HG02973 (cell line): ENCODE measurements at regions not wholly inside any gene's neighbourhood (a gene's known extent, or its start where the extent isn't known, plus 50 kb on each side); places are given as distances from the start of the nearest gene placed in this dataset.
"Not testable (repeated sequence)": the region's sequence is repeated elsewhere in the genome, so short reads cannot be mapped to it uniquely, and the experiment has no call there.

ENCODE experiments used
- ATAC-seq: cut with Tn5 transposase; IDR thresholded peaks from one replicate; pipeline ENCODE4 v1.9.1; 2021; ENCODE audit warnings: moderate library complexity; ENCODE audit not compliant: unreplicated experiment

GRCh38 chr6:156689656-156690055 is 87.5 kb upstream of the ARID1B start:
- no peak for ATAC-seq

- no peak for ATAC-seq
These were observed 88.6 kb upstream of the ARID1B start for GRCh38 chr6:156688620-156688971.

- no peak for ATAC-seq
These were observed 89.2 kb upstream of the ARID1B start for GRCh38 chr6:156687789-156688619.

DNA sequence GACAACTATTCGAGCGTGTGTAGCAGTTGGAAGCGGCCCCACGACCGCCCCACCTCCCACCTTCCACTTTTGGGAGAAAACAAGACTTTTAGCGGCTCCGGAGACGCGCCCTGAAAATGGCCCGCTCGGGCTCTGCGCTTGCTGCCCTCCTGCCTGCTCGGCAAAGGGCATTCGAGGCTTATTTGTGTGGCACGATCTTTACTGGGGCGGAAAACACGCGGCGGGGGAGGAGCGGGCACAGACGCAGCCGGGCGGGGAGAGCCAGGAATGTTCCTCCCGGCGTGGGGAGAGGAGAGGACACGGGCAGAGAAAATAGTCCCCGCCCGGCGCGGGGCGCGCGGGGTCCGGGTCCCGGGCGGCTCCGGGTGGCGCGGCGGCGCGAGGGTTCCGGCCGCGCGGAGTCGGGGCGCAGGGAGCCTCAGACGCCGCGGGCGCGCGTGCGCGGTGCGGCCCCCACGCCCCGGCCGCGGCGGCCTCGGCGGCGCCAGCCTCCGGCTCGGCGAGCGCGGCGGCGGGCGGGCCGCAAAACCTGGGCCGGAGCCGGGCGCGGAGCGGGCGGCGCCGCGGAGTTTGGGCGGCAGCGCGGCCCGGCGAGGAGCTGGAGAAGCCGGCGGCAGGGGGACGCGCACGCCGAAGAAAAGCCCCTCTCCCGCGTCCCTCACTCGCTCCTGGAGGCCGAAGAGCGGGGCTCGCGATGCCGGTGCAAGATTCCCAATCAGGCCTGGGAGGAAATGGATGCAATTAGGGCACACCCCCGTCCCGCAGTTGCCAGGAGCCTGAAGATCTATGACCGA is 90.0 kb upstream of the ARID1B start:
- peak; percentile 49 for ATAC-seq

DNA sequence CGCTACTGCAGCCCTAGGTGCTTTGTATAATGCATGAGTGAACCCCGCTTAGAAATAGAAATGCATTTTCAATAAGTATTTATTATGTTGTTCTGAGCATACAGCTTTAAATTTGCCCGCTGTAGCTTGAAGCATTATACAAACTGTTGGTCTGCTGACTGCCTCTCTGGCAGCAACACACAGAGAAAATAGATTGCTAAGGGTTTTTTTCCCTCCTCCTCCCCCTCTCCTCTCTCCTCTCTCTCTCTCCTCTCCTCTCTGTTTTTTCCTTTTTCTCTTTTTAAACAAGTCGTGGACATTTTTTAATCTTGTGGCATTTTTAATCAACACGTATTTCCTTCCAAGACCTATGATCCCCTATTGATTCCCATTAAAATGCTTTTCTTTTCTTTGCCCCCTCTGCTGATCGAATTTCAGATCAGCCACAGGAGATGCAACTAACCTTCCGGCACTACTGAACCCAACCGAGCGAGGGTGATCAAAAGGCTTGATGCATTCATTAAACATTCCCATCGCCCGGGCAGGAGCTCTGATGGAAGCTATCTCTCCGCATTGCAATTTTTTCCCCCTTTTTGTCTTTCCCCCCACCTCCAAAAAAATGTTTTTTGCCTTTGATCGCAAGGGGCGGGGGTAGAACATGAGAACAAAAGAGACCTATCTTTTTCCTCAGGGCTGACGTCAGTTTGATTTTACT is 90.7 kb upstream of the ARID1B start:
- ATAC-seq: no peak

DNA sequence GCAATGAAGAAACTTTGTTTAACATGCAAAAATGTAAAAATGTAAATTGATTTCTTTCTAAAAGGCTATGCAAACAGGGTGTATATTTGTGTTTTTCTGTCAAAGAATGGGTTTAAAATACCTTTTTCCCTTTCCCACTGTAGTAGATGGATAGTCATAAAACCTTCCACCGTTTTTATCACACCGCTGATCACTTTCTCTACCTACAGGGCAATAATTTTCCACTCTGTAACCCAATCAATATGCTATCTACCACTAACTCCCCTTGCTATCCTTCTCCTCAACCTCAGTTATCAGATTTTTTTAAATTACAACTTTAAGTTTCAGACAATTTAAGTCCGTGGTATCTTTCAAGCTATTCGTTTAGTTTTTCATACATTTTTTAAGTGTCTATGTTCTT is 91.4 kb upstream of the ARID1B start:
- no peak for ATAC-seq

- ATAC-seq: no peak
These were observed 93.4 kb upstream of the ARID1B start for GRCh38 chr6:156683821-156684220.

- no peak for ATAC-seq
These were observed 100.5 kb upstream of the ARID1B start for GRCh38 chr6:156676721-156677120.

GRCh38 chr6:156674197-156674596 is 103.0 kb upstream of the ARID1B start:
- ATAC-seq: no peak

GRCh38 chr6:156670097-156670496 is 107.1 kb upstream of the ARID1B start:
- not testable (repeated sequence) for ATAC-seq

GRCh38 chr6:156662025-156662445 is 115.1 kb upstream of the ARID1B start:
- no peak for ATAC-seq

DNA sequence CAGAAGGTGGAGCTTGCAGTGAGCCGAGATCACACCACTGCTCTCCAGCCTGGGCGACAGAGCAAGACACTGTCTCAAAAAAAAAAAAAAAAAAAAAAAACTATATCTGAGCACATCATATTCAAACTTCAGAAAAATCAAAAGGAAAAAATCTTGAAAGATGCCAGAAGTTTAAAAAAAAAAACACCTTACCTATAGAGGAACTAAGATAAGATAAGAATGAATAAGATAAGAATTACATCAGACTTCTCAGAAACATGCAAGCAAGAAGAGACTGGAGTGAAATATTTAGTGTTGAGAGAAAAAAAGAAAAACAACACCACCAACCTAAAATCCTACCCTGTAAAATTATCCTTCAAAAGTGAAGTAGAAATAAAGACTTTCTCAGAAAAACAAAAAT is 116.8 kb upstream of the ARID1B start:
- ATAC-seq: no peak

DNA sequence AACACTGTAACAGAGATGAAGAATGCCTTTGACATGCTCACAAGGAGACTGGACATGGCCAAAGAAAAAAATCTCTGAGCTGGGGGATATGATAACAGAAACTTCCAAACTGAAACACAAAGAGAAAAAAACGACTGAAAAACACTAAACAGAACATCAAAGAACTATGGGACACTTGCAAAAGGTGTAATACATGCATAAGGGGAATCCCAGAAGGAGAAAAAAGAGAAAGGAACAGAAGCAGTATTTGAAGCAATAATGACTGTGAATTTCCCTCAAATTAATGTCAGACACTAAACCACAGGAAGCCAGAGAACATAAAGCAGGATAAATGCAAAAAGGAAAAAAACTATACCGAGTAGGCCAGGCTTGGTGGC is 117.4 kb upstream of the ARID1B start:
- no peak for ATAC-seq

GRCh38 chr6:156658966-156659821 is 118.0 kb upstream of the ARID1B start:
- ATAC-seq: no peak

GRCh38 chr6:156658186-156658965 is 118.8 kb upstream of the ARID1B start:
- ATAC-seq: no peak

DNA sequence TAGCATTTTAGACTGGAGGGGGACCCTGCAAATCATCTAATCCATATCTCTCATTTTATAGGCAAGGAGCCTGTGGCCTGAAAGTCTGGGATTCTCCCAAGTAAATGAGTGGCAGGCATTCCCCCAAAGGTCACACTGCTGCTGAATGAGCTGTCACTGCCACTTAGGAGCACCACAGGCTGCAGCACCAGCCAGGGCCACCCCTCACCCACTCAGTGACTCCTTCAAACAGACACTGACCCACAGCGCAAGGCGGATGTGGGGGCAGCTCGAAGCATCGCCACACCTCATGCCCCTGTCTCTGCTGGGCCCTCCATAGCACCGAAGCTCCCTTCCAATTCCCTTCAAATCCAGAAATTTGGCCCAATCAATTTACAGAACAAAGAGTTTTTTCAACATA is 119.9 kb upstream of the ARID1B start:
- no peak for ATAC-seq

DNA sequence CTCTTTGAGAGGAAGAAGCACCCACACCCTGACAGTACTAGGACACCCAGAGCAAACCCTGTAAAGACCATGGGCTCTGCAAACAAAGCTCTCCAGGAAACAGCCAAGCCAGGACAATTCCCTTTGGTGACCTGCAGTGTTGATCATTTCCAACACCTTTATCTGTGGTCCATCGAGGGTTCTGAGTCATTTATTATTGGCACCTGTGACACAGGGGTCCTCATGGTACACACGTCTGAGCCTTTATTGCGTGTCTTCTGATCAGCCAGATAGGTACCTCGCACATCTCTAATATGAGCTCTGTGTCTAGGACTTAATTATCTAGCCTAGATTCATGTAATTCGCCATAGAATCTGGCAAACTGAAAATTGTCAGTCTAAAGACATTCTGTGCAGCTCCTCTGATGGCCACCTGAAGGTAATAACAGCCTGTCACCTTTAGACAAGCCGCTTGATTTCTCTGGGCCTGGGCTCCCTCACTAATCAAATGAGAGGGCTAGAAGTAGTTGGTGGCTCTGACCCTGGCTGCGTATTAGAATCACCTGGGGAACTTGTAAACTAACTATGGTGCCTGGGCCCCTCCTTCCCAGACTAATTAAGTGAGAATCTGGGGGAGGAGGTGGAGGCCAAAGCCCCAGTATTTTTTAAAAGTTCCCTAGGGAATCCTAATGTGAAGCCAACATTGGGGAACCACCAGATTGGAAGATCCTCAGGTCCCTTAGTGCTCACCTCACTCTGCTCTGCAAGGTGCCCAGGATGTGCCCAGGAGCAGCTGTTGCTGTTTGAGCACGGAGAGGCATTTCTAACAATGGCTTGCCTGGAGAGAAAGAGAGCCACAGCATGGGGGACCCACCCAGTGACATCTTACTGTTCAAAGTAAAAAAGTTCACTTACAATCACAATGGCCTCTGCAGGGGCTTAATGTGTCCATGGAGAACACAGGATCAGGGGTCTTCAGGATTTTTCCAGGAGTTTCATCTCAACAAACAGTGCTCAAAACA is 122.0 kb upstream of the ARID1B start:
- ATAC-seq: no peak

DNA sequence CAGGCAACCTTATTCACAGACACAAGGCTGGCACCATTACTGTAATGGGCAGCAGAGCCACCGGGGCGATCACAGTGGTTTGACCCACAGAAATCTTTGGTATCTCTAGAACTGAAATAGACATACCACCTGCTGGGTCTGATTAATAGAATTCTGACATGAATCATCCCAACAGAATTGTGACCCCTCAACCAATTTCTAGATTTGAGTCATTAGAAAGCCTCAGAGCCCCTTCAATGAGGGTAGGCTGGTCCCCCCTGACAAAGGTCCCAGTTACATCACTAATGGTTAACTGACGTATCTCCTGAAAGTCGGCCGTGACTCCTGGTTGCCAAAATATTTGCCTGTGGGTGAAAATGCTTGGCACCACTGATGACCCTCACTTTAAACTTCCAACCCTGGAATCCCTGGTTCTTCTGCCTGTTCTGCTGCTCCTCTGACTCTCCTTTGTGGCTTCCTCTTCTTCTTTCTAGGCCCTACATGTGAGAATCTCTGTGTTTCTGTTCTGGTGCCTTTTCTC is 124.9 kb upstream of the ARID1B start:
- ATAC-seq: no peak

GRCh38 chr6:156651486-156651885 is 125.7 kb upstream of the ARID1B start:
- ATAC-seq: no peak
